ENCODE measurements at regions not wholly inside any gene's neighbourhood (a gene's known extent, or its start where the extent isn't known, plus 50 kb on each side); places are given as distances from the start of the nearest gene placed in this dataset.

DNA sequence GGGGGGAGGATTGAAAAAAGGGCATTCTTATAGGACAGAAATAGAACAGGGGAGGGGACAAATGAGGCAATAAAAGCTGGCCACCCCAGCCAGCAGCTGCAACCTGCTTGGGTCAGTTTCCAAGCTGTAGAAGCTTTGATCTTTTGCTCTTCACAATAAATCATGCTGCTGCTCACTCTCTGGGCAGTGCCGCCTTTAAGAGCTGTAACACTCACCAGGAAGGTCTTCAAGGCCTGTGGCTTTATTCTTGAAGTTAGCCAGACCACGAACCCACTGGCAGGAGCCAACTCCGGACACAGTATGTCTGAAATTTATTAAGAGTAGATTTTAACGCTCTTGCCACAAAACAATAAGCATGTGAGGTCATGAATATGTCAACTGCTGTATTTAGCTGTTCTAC is 649.9 kb upstream of the RAB6C start:
- H3K27ac ChIP-seq = no peak overlapping the region
- no peaks in the 10 kb centered on the region for H3K4me1 ChIP-seq
- intact Hi-C loops (cut with DNase I; ENCODE audit: low total_unique reads) = no loop called here
- H3K36me3 ChIP-seq (ENCODE audit: low read depth, missing control alignments) = no peaks in the 10 kb centered on the region
- H3K27me3 ChIP-seq = no peaks in the 10 kb centered on the region
- 42 to 45% methylated on average over 4 of the region's 4 CpGs for WGBS, 2 donors
- H3K9me3 ChIP-seq = no peaks in the 10 kb centered on the region
- DNase-seq = no peak
- TF ChIP-seq, protein P1, sequence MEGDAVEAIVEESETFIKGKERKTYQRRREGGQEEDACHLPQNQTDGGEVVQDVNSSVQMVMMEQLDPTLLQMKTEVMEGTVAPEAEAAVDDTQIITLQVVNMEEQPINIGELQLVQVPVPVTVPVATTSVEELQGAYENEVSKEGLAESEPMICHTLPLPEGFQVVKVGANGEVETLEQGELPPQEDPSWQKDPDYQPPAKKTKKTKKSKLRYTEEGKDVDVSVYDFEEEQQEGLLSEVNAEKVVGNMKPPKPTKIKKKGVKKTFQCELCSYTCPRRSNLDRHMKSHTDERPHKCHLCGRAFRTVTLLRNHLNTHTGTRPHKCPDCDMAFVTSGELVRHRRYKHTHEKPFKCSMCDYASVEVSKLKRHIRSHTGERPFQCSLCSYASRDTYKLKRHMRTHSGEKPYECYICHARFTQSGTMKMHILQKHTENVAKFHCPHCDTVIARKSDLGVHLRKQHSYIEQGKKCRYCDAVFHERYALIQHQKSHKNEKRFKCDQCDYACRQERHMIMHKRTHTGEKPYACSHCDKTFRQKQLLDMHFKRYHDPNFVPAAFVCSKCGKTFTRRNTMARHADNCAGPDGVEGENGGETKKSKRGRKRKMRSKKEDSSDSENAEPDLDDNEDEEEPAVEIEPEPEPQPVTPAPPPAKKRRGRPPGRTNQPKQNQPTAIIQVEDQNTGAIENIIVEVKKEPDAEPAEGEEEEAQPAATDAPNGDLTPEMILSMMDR (IDR thresholded peaks at IDR 0.05) = no peak
- TF ChIP-seq POLR2A (IDR thresholded peaks at IDR 0.05) = no peak
- H3K4me3 ChIP-seq = no peak overlapping the region

DNA sequence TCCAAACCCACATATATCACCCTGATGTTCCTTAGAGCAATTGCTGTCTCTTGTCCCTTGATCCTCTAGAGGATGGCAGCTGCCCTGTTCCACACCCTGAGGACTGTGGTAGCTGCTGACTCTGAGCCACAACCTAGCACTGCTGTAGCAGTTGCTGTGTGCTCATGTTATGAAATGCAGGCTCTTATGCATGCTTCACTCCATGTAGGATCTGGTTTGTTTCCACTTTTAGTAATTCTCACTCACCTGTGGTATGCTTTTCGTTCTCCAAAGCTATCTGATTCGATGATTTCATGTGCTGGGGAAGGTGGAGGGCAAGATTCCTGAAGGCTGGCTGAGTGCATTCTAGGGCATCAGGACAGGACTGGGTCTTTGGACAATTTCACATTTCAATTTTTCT is 649.0 kb upstream of the RAB6C start:
- intact Hi-C loops (cut with DNase I; ENCODE audit: low total_unique reads) = no loop called here
- WGBS, 2 donors = 48 to 77% methylated on average over 2 of the region's 2 CpGs
- Histone ChIP-seq H3K4me3 (no peak overlapping the region), H3K9me3 (no peaks in the 10 kb centered on the region), H3K27me3 (no peaks in the 10 kb centered on the region), H3K36me3 (ENCODE audit: low read depth, missing control alignments) (no peaks in the 10 kb centered on the region), H3K27ac (no peak overlapping the region), H3K4me1 (no peaks in the 10 kb centered on the region)
- DNase-seq = no peak
- TF ChIP-seq, protein P1 (IDR thresholded peaks at IDR 0.05) = no peak
- no peak for TF ChIP-seq POLR2A (IDR thresholded peaks at IDR 0.05)

DNA sequence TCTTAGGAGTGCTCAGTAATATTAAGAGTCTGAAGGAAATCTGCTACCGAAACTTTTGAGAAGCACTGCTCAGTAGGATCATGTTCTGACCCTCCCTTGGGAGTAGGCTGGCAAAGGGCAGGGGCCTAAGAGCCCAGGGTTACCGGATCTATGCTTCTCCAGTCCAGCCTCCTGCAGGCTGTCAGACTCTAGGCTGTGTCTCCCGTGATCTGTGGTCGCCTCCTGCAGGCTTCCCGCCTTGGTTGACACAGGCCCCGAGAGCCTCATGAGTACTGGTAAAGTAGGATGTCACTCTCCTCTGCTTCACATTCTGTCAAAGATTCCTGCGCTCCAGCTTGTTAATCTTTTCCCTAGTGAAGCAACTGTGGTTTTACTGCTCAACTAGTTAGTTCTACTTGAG is 647.8 kb upstream of the RAB6C start:
- WGBS, 2 donors = 55 to 67% methylated on average over 7 of the region's 7 CpGs

DNA sequence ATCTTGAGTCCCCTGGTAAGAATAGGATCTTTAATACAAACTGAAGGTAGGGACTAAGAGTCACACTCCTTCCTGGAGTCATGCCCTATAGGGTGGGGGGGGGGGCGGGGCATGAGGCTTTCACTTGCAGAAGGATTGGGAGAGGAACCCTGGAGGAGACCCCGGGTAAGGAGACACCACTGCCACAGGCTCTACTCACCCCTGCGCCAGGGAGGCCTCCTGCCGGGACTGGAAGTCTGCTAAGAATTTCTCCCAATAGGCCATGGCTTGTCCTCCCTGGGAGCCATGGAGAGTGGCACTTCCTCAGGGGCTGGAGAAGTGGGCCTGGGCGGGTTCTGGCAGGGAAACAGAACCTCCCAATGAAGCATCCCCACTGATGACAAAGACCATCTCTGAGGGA is 645.3 kb upstream of the RAB6C start:
- Histone ChIP-seq H3K27ac (no peak overlapping the region), H3K4me1 (no peaks in the 10 kb centered on the region), H3K27me3 (no peaks in the 10 kb centered on the region), H3K4me3 (no peak overlapping the region), H3K36me3 (ENCODE audit: low read depth, missing control alignments) (no peaks in the 10 kb centered on the region), H3K9me3 (no peaks in the 10 kb centered on the region)
- TF ChIP-seq POLR2A (IDR thresholded peaks at IDR 0.05) = no peak
- TF ChIP-seq, protein P1 (IDR thresholded peaks at IDR 0.05) = no peak
- no peak for DNase-seq
- intact Hi-C loops (cut with DNase I; ENCODE audit: low total_unique reads) = no loop called here
- 92 to 100% methylated on average over 2 to 5 of the region's 5 CpGs for WGBS, 2 donors

More for the DNA sequence above, 647.8 kb upstream of the RAB6C start:
- Histone ChIP-seq H3K9me3 (no peaks in the 10 kb centered on the region), H3K4me3 (no peak overlapping the region), H3K4me1 (no peaks in the 10 kb centered on the region), H3K27me3 (no peaks in the 10 kb centered on the region), H3K27ac (no peak overlapping the region), H3K36me3 (ENCODE audit: low read depth, missing control alignments) (no peaks in the 10 kb centered on the region)
- intact Hi-C loops (cut with DNase I; ENCODE audit: low total_unique reads) = no loop called here
- TF ChIP-seq POLR2A (IDR thresholded peaks at IDR 0.05) = no peak
- TF ChIP-seq, protein P1 (IDR thresholded peaks at IDR 0.05) = no peak
- DNase-seq = no peak

DNA sequence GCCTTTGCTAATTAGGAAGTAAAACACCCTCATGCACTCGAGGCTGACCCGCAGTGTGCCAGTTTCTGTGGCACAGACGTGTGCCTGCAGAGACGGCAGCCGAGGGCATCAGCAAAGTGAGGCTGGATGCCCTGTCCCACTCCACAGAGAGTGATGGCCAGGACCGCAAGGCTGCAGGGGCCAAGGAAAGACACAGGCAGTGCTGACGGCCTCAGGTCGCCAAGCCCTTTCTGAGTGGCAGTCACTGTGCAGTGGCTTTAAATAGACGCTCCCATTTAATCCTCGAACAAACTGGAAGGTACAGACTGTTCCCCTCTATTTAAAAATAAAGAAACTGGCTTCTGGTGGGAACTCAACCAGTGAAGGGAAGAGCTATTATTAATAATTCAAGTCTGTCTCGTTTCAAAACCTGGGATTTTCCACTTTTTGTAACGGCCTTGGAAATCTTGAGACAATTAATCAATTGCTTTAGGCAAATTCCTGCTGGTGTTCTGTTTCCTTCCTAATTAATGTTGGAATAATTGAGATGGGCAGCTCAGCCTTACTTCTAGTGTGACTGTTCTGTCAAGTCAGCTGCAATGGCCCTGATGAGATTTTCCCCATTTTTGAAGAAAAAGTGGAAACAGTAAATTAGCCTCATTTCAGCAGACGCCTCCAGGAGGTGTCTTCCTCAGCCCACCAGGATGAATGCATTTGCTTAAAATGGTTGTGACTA is 644.6 kb upstream of the RAB6C start:
- no peak overlapping the region for H3K27ac ChIP-seq
- H3K36me3 ChIP-seq (ENCODE audit: low read depth, missing control alignments) = no peaks in the 10 kb centered on the region
- intact Hi-C loops (cut with DNase I; ENCODE audit: low total_unique reads) = no loop called here
- TF ChIP-seq, protein P1 (IDR thresholded peaks at IDR 0.05) = no peak
- no peak for TF ChIP-seq POLR2A (IDR thresholded peaks at IDR 0.05)
- no peaks in the 10 kb centered on the region for H3K27me3 ChIP-seq
- H3K4me3 ChIP-seq = no peak overlapping the region
- no peaks in the 10 kb centered on the region for H3K4me1 ChIP-seq
- WGBS, 2 donors = 43 to 53% methylated on average over 13 of the region's 13 CpGs
- H3K9me3 ChIP-seq = no peaks in the 10 kb centered on the region
- DNase-seq = no peak

All from testis (tissue), 2 donors.